ENCODE measurements at regions not wholly inside any gene's neighbourhood (a gene's known extent, or its start where the extent isn't known, plus 50 kb on each side); places are given as distances from the start of the nearest gene placed in this dataset.

GRCh38 chr20:55701467-55701866, 303.9 kb downstream of the CBLN4 start:
- Mint-ChIP-seq H3K36me3 (ENCODE audit: low read depth, unreplicated experiment) (no peaks in the 10 kb centered on the region), H3K27me3 (ENCODE audit: unreplicated experiment) (no peaks in the 10 kb centered on the region), H3K9me3 (ENCODE audit: unreplicated experiment) (peaks cover 29% of the 10 kb centered on the region), H3K4me1 (ENCODE audit: unreplicated experiment) (no peaks in the 10 kb centered on the region), H3K4me3 (ENCODE audit: unreplicated experiment) (no peak overlapping the region), H3K27ac (ENCODE audit: unreplicated experiment) (no peak overlapping the region)
- no peak for DNase-seq (ENCODE audit: low spot score)
- no peak for TF ChIP-seq CTCF (IDR thresholded peaks at IDR 0.05; ENCODE audit: unreplicated experiment)

GRCh38 chr20:55696520-55696919, 308.8 kb downstream of the CBLN4 start:
- Mint-ChIP-seq H3K27me3 (ENCODE audit: unreplicated experiment) (no peaks in the 10 kb centered on the region), H3K4me1 (ENCODE audit: unreplicated experiment) (no peaks in the 10 kb centered on the region), H3K27ac (ENCODE audit: unreplicated experiment) (no peak overlapping the region), H3K36me3 (ENCODE audit: low read depth, unreplicated experiment) (no peaks in the 10 kb centered on the region), H3K4me3 (ENCODE audit: unreplicated experiment) (no peak overlapping the region), H3K9me3 (ENCODE audit: unreplicated experiment) (peaks cover 18% of the 10 kb centered on the region)
- no peak for TF ChIP-seq CTCF (IDR thresholded peaks at IDR 0.05; ENCODE audit: unreplicated experiment)
- DNase-seq (ENCODE audit: low spot score): no peak

GRCh38 chr20:55693641-55694040, 311.7 kb downstream of the CBLN4 start:
- H3K36me3 Mint-ChIP-seq (ENCODE audit: low read depth, unreplicated experiment): no peaks in the 10 kb centered on the region

GRCh38 chr20:55685841-55686240, 319.5 kb downstream of the CBLN4 start:
- TF ChIP-seq CTCF (IDR thresholded peaks at IDR 0.05; ENCODE audit: unreplicated experiment): no peak
- Mint-ChIP-seq H3K4me3 (ENCODE audit: unreplicated experiment) (no peak overlapping the region), H3K27ac (ENCODE audit: unreplicated experiment) (no peak overlapping the region), H3K36me3 (ENCODE audit: low read depth, unreplicated experiment) (no peaks in the 10 kb centered on the region), H3K27me3 (ENCODE audit: unreplicated experiment) (peaks cover 1% of the 10 kb centered on the region), H3K4me1 (ENCODE audit: unreplicated experiment) (no peaks in the 10 kb centered on the region), H3K9me3 (ENCODE audit: unreplicated experiment) (peaks cover 26% of the 10 kb centered on the region)
- DNase-seq (ENCODE audit: low spot score): no peak

More at GRCh38 chr20:55693641-55694040, 311.7 kb downstream of the CBLN4 start:
- TF ChIP-seq CTCF (IDR thresholded peaks at IDR 0.05; ENCODE audit: unreplicated experiment): no peak
- Mint-ChIP-seq H3K4me3 (ENCODE audit: unreplicated experiment) (no peak overlapping the region), H3K4me1 (ENCODE audit: unreplicated experiment) (no peaks in the 10 kb centered on the region), H3K9me3 (ENCODE audit: unreplicated experiment) (peaks cover 16% of the 10 kb centered on the region), H3K27ac (ENCODE audit: unreplicated experiment) (no peak overlapping the region), H3K27me3 (ENCODE audit: unreplicated experiment) (peaks cover 1% of the 10 kb centered on the region)
- DNase-seq (ENCODE audit: low spot score): no peak

DNA sequence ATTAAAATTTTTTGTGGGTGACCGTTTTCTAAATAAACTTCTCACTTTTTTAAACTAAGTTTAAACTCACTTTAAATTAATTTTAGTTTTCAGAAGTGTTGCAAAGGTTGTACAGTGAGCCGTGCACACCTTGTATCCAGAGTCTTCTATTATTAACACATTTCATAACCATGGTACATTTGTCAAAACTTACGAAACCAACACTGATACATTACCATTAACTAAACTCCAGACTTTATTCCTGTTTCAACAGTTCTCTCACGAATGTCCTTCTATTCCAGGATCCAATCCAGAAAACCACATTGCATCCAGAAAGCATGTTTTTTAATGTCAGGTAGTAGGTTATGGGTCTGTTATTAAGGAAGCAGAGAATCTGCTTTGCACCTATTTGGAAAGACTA, 319.9 kb downstream of the CBLN4 start:
- H3K27ac Mint-ChIP-seq (ENCODE audit: unreplicated experiment): no peak overlapping the region
- no peak for DNase-seq (ENCODE audit: low spot score)
- no peaks in the 10 kb centered on the region for H3K36me3 Mint-ChIP-seq (ENCODE audit: low read depth, unreplicated experiment)
- H3K27me3 Mint-ChIP-seq (ENCODE audit: unreplicated experiment): no peaks in the 10 kb centered on the region
- H3K4me3 Mint-ChIP-seq (ENCODE audit: unreplicated experiment): no peak overlapping the region
- peaks cover 26% of the 10 kb centered on the region for H3K9me3 Mint-ChIP-seq (ENCODE audit: unreplicated experiment)
- TF ChIP-seq CTCF (IDR thresholded peaks at IDR 0.05; ENCODE audit: unreplicated experiment): no peak
- no peaks in the 10 kb centered on the region for H3K4me1 Mint-ChIP-seq (ENCODE audit: unreplicated experiment)

Data from endothelial cell (in vitro differentiated cells).